CD4-positive, alpha-beta T cell treated with Interleukin-4 for 1 hour (primary cell): ENCODE measurements at regions not wholly inside any gene's neighbourhood (a gene's known extent, or its start where the extent isn't known, plus 50 kb on each side); places are given as distances from the start of the nearest gene placed in this dataset.

ENCODE experiments used
- DNase-seq, 2 donors: peaks; one replicate each; pipeline ENCODE4 v3.0.0-alpha.2; 2020 to 2022

- DNase-seq = no peak
These were observed 691.9 kb downstream of the UQCRFS1 start for GRCh38 chr19:28520998-28521568.

GRCh38 chr19:28519952-28520861 is 692.7 kb downstream of the UQCRFS1 start:
- DNase-seq = no peak

GRCh38 chr19:28519218-28519779 is 693.7 kb downstream of the UQCRFS1 start:
- DNase-seq = no peak

- no peak for DNase-seq
These were observed 696.5 kb downstream of the UQCRFS1 start for GRCh38 chr19:28516415-28516872.

GRCh38 chr19:28514166-28514565 is 698.8 kb downstream of the UQCRFS1 start:
- DNase-seq = no peak

- no peak for DNase-seq
These were observed 701.3 kb downstream of the UQCRFS1 start for GRCh38 chr19:28511655-28512054.

- no peak for DNase-seq
These were observed 703.7 kb downstream of the UQCRFS1 start for GRCh38 chr19:28509079-28509895.

GRCh38 chr19:28508666-28509065 is 704.3 kb downstream of the UQCRFS1 start:
- no peak for DNase-seq

- no peak for DNase-seq
These were observed 707.0 kb downstream of the UQCRFS1 start for GRCh38 chr19:28505933-28506332.

- no peak for DNase-seq
These were observed 707.8 kb downstream of the UQCRFS1 start for GRCh38 chr19:28505134-28505533.

GRCh38 chr19:28504727-28505126 is 708.2 kb downstream of the UQCRFS1 start:
- DNase-seq = no peak

- peak in 1 of 2 donors; percentile 22 for DNase-seq
These were observed 708.8 kb downstream of the UQCRFS1 start for GRCh38 chr19:28504139-28504538.

- no peak for DNase-seq
These were observed 709.8 kb downstream of the UQCRFS1 start for GRCh38 chr19:28502879-28503734.

- DNase-seq = no peak
These were observed 711.0 kb downstream of the UQCRFS1 start for GRCh38 chr19:28501976-28502375.

GRCh38 chr19:28500982-28501630 is 711.8 kb downstream of the UQCRFS1 start:
- peak; percentile 9 to 22 for DNase-seq

- DNase-seq = no peak
These were observed 712.7 kb downstream of the UQCRFS1 start for GRCh38 chr19:28500296-28500695.

- DNase-seq = no peak
These were observed 714.5 kb downstream of the UQCRFS1 start for GRCh38 chr19:28498404-28498976.

- no peak for DNase-seq
These were observed 715.1 kb downstream of the UQCRFS1 start for GRCh38 chr19:28497887-28498286.

GRCh38 chr19:28497137-28497536 is 715.8 kb downstream of the UQCRFS1 start:
- no peak for DNase-seq

- no peak for DNase-seq
These were observed 717.9 kb downstream of the UQCRFS1 start for GRCh38 chr19:28495046-28495445.

- no peak for DNase-seq
These were observed 718.5 kb downstream of the UQCRFS1 start for GRCh38 chr19:28494461-28494860.
